Vagina (tissue), 2 donors: ENCODE measurements at regions not wholly inside any gene's neighbourhood (a gene's known extent, or its start where the extent isn't known, plus 50 kb on each side); places are given as distances from the start of the nearest gene placed in this dataset.

Experiments used
- POLR2AphosphoS5 ChIP-seq, 2 donors: sonication (generic); formaldehyde crosslinking; IDR thresholded peaks; one replicate each; pipeline ENCODE4 v1.9.0; 2017; ENCODE audit warnings: antibody characterized with exemption in 2 of 2, mild to moderate bottlenecking in 2 of 2, low read depth in 1 of 2; ENCODE audit not compliant: insufficient read depth in 1 of 2
- TF ChIP-seq, protein P1 (sequence below), 3 experiments: fragments of 450-650 bp in 2 of 3; fragments of 200-600 bp in 1 of 3; sonication (generic) in 1 of 3; IDR thresholded peaks; one replicate each; pipeline ENCODE4 v1.5.1; 2017 to 2019; ENCODE audit warnings: antibody characterized with exemption in 3 of 3, mild to moderate bottlenecking in 2 of 3, moderate library complexity in 2 of 3

DNA sequence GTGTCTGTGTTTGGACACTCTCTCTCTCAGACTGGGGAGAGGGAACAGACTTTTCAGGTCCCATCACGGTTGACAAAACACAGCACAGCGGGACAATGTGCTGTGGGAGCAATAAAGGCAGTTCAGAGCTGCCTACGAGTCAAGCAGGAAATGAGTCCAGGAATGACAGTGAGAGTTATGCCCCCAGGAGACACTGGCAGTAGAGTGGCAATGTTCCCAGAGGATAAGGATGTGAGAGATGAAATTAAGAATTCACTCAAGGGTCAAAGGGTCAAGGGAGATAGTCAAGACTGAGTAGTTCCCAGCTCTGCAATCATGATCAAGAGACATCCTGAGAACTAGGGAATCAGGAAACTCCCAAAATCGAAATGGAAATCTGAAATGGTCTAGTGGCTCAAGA is 156.1 kb downstream of the LURAP1L start:
- TF ChIP-seq, protein P1, sequence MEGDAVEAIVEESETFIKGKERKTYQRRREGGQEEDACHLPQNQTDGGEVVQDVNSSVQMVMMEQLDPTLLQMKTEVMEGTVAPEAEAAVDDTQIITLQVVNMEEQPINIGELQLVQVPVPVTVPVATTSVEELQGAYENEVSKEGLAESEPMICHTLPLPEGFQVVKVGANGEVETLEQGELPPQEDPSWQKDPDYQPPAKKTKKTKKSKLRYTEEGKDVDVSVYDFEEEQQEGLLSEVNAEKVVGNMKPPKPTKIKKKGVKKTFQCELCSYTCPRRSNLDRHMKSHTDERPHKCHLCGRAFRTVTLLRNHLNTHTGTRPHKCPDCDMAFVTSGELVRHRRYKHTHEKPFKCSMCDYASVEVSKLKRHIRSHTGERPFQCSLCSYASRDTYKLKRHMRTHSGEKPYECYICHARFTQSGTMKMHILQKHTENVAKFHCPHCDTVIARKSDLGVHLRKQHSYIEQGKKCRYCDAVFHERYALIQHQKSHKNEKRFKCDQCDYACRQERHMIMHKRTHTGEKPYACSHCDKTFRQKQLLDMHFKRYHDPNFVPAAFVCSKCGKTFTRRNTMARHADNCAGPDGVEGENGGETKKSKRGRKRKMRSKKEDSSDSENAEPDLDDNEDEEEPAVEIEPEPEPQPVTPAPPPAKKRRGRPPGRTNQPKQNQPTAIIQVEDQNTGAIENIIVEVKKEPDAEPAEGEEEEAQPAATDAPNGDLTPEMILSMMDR (IDR thresholded peaks at IDR 0.05) = no peak
- TF ChIP-seq POLR2AphosphoS5 (IDR thresholded peaks at IDR 0.05; ENCODE audit: insufficient read depth in 1 of 2, low read depth in 1 of 2) = no peak
